ENCODE measurements at regions not wholly inside any gene's neighbourhood (a gene's known extent, or its start where the extent isn't known, plus 50 kb on each side); places are given as distances from the start of the nearest gene placed in this dataset.

- DNase-seq (ENCODE audit: low read depth in 1 of 2, low spot score in 1 of 2): no peak
- TF ChIP-seq GABPA (IDR thresholded peaks at IDR 0.05; ENCODE audit: low read depth) (no peak), SPI1 (IDR thresholded peaks at IDR 0.05; ENCODE audit: borderline replicate concordance, low read depth) (no peak), POLR2AphosphoS5 (IDR thresholded peaks at IDR 0.05; ENCODE audit: low read depth) (no peak), REST (IDR thresholded peaks at IDR 0.05; ENCODE audit: insufficient replicate concordance, low read depth) (no peak), CTCF (IDR thresholded peaks at IDR 0.05; ENCODE audit: insufficient read depth, low read length) (no peak)
- no peaks in the 10 kb centered on the region for H3K27me3 ChIP-seq (ENCODE audit: insufficient read depth, poor library complexity, severe bottlenecking)
- H3K27ac ChIP-seq (replicated peaks): no peak overlapping the region
- H3K4me3 ChIP-seq (replicated peaks; ENCODE audit: insufficient read depth, low read length): no peak overlapping the region
Measured at GRCh38 chr12:58071994-58072393, 130.6 kb downstream of the ATP23 start.

GRCh38 chr12:58074259-58074658 lies 132.9 kb downstream of the ATP23 start:
- no peak for DNase-seq (ENCODE audit: low read depth in 1 of 2, low spot score in 1 of 2)
- H3K27ac ChIP-seq (replicated peaks): no peak overlapping the region
- H3K4me3 ChIP-seq (replicated peaks; ENCODE audit: insufficient read depth, low read length): no peak overlapping the region
- no peak for TF ChIP-seq CTCF (IDR thresholded peaks at IDR 0.05; ENCODE audit: insufficient read depth, low read length)
- TF ChIP-seq SPI1 (IDR thresholded peaks at IDR 0.05; ENCODE audit: borderline replicate concordance, low read depth): no peak
- no peak for TF ChIP-seq GABPA (IDR thresholded peaks at IDR 0.05; ENCODE audit: low read depth)
- TF ChIP-seq REST (IDR thresholded peaks at IDR 0.05; ENCODE audit: insufficient replicate concordance, low read depth): no peak
- no peak for TF ChIP-seq POLR2AphosphoS5 (IDR thresholded peaks at IDR 0.05; ENCODE audit: low read depth)
- no peaks in the 10 kb centered on the region for H3K27me3 ChIP-seq (ENCODE audit: insufficient read depth, poor library complexity, severe bottlenecking)

GRCh38 chr12:58079806-58080205 lies 138.4 kb downstream of the ATP23 start:
- no peak for TF ChIP-seq POLR2AphosphoS5 (IDR thresholded peaks at IDR 0.05; ENCODE audit: low read depth)
- TF ChIP-seq SPI1 (IDR thresholded peaks at IDR 0.05; ENCODE audit: borderline replicate concordance, low read depth): no peak
- TF ChIP-seq GABPA (IDR thresholded peaks at IDR 0.05; ENCODE audit: low read depth): no peak
- TF ChIP-seq CTCF (IDR thresholded peaks at IDR 0.05; ENCODE audit: insufficient read depth, low read length): no peak
- TF ChIP-seq REST (IDR thresholded peaks at IDR 0.05; ENCODE audit: insufficient replicate concordance, low read depth): no peak
- no peak for DNase-seq (ENCODE audit: low read depth in 1 of 2, low spot score in 1 of 2)
- H3K27me3 ChIP-seq (ENCODE audit: insufficient read depth, poor library complexity, severe bottlenecking): no peaks in the 10 kb centered on the region
- no peak overlapping the region for H3K4me3 ChIP-seq (replicated peaks; ENCODE audit: insufficient read depth, low read length)
- no peak overlapping the region for H3K27ac ChIP-seq (replicated peaks)

All from HL-60 (cell line).